ENCODE measurements at regions not wholly inside any gene's neighbourhood (a gene's known extent, or its start where the extent isn't known, plus 50 kb on each side); places are given as distances from the start of the nearest gene placed in this dataset.

GRCh38 chr4:136056748-136057147 lies 1475.5 kb downstream of the PCDH18 start:
- TF ChIP-seq, protein P1, sequence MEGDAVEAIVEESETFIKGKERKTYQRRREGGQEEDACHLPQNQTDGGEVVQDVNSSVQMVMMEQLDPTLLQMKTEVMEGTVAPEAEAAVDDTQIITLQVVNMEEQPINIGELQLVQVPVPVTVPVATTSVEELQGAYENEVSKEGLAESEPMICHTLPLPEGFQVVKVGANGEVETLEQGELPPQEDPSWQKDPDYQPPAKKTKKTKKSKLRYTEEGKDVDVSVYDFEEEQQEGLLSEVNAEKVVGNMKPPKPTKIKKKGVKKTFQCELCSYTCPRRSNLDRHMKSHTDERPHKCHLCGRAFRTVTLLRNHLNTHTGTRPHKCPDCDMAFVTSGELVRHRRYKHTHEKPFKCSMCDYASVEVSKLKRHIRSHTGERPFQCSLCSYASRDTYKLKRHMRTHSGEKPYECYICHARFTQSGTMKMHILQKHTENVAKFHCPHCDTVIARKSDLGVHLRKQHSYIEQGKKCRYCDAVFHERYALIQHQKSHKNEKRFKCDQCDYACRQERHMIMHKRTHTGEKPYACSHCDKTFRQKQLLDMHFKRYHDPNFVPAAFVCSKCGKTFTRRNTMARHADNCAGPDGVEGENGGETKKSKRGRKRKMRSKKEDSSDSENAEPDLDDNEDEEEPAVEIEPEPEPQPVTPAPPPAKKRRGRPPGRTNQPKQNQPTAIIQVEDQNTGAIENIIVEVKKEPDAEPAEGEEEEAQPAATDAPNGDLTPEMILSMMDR (IDR thresholded peaks at IDR 0.05): no peak

DNA sequence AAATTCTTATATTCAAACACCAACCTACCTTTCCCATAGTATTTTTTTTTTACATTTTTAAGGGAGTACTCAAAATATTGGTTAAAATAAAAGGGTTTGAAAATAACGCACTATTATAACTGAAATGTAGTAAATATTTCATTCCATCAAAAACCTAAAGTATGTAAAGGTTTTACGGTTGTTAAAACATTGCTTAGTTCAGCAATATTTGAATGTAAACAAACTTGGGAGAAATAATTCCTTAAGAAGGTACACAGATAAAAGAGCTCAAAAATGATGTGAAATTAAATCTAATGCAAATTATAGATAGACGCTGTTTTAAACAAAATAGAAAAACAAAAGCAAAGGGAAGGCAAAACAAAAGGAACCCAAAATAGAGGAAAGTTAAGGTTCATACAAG lies 1476.9 kb downstream of the PCDH18 start:
- TF ChIP-seq, protein P1 (IDR thresholded peaks at IDR 0.05): no peak

DNA sequence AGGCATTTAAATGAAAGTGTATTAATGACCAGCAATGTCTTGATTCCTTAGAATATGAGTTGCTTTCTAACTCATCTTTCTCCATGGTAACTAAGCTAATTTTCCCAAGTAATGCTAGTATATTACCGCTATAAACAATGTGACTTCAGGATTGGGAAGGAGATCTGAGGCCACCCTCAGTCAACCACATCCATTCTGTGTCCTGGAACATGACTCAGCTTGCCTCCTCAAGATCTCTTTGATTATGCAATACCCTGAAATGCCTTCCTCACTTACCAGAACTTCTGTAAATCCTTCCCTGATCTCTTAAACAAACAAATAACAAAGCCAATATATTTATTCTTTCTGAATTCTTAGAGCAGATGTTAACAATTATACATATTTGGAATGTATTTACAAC lies 1495.5 kb downstream of the PCDH18 start:
- TF ChIP-seq, protein P1 (IDR thresholded peaks at IDR 0.05): no peak

DNA sequence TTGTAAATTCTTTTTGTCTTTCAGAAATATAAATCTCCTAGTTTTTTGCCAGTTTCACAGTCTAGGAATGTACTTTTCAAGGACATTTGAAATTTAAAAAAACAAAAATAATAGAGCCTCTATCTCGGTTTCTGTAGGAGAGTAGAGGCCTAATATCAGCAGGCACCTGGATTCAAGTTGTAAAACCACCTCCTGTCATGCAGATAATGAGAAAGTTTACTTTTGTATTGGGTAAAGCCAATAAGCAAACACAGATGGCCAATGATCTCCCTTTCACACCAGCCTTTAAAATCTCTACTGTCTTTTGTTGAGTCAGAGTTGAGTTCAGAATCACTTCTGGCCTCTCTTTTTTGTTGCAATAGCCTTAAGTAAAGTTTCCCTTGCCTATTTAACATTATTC lies 1499.9 kb downstream of the PCDH18 start:
- TF ChIP-seq, protein P1 (IDR thresholded peaks at IDR 0.05): no peak

DNA sequence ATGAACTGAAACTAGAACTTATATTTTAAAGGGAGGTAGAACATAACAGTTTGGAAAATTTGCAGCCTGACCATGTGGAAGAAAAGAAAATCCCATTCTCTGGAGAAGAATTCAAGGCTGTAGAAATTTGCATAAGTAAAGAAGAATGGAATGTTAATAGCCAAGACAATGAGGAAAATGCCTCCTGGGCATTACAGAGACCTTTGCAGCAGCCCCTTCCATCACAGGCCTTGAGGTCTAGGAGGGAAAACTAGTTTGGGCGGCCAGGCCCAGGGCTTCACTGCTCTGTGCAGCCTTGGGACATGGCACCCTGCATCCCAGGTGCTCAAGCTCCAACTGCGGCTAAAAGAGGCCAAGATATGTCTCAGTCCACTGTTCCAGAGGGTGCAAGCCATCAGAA lies 1506.8 kb downstream of the PCDH18 start:
- TF ChIP-seq, protein P1 (IDR thresholded peaks at IDR 0.05): no peak

DNA sequence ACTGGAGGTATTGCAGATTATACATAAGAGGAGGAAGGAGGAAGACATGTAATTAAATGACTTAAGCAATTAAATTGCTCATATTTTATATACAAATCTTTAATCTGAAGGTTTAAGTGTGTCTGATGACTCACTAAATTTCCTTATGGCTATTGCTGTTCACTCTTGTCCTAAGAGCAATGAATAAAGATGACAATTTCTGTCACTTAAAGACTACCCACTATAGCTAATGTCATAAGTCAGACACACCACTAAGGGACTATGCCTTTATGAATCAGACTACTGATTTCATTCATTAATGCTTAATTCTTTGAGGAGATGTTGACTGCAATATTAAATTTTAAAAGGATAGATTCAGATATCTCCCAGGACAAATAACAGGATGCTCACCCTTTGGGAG lies 1514.7 kb downstream of the PCDH18 start:
- TF ChIP-seq, protein P1 (IDR thresholded peaks at IDR 0.05): no peak

GRCh38 chr4:136012220-136012619 lies 1520.1 kb downstream of the PCDH18 start:
- TF ChIP-seq, protein P1 (IDR thresholded peaks at IDR 0.05): no peak

GRCh38 chr4:136009258-136009832 lies 1522.9 kb downstream of the PCDH18 start:
- TF ChIP-seq, protein P1 (IDR thresholded peaks at IDR 0.05): no peak

All from LNCAP (cell line).